HG03521 (cell line): ENCODE measurements at regions not wholly inside any gene's neighbourhood (a gene's known extent, or its start where the extent isn't known, plus 50 kb on each side); places are given as distances from the start of the nearest gene placed in this dataset.
"Not testable (repeated sequence)": the region's sequence is repeated elsewhere in the genome, so short reads cannot be mapped to it uniquely, and the experiment has no call there.

ENCODE experiments used
- ATAC-seq: cut with Tn5 transposase; IDR thresholded peaks from one replicate; pipeline ENCODE4 v1.9.1; 2021; ENCODE audit warnings: mild to moderate bottlenecking, moderate library complexity; ENCODE audit not compliant: unreplicated experiment

- no peak for ATAC-seq
Observed at GRCh38 chr5:92145852-92146251, 762.7 kb upstream of the ARRDC3 start.

DNA sequence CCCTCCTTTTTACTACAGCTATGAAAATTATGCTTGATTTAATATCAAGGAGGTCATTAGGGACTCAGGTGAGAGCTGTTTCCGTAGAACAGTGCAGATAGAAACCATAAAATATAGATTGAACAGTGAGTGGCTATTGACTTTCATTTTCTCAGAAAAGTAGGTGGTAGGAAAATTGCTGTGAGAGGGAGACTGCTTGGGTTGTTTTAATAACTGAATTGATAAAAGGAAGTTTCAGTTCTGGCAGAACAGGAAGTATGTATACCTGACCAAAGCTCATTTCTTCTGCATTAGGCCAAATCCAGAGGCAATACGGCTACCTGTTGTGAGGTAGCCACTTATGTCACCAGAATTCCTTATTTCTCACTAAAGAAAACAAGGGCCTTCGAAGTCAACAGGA lies 761.7 kb upstream of the ARRDC3 start:
- ATAC-seq = no peak

DNA sequence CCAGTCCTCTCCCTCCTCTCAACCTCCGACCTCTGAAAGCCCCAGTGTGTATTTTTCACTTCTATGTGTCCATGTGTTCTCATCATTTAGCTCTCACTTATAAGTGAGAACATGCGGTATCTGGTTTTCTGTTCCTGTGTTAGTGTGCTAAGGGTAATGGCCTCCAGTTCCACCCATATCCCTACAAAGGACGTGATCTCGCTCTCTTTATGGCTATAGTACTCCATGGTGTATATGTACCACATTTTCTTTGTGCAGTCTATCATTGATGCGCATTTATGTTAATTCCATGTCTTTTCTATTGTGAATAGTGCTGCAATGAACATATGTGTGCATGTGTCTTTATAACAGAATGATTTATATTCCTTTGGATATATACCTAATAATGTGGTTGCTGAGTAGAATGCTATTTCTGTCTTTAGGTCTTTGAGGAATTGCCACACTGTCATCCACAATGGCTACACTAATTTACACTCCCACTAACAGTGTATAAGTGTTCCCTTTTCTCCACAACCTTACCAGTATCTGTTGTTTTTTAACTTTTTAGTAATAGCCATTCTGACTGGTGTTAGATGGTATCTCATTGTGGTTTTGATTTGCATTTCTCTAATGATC lies 749.3 kb upstream of the ARRDC3 start:
- not testable (repeated sequence) for ATAC-seq

DNA sequence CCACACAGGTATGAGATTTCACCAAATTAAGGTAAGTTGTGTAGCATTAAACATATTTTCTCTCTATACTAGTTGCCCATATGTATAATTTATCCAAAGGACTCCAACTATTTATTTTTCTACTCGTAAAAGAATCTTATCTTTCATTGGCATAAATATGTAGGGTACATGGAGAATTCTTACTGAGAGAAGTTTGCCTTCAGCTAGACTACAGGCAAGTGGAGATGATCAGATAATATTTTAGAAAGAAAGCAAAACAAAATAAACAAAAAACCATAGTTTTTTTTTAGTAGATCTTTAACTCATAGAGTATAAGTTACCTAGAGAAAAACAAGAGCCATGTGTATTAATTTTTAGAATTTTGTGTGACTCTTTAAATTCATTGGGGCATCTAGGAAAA lies 743.1 kb upstream of the ARRDC3 start:
- no peak for ATAC-seq

DNA sequence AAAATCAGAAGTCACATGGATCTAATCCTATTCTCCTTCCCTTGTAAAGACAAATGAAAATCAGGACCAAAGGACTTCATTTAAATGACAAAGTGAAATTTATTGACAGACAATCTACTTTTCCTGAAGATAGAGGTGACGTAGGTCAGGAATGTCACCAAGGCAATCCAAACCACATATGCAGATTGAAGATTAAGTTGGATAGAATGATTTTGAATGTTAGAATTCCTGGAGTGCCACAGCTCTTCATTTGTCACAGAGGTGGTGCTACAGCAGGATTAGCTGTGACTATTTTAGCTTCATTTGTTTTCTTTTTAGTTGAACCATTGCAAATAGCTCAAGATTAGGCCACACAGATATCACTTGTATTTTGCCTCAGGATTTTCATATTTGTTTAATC lies 736.0 kb upstream of the ARRDC3 start:
- no peak for ATAC-seq

DNA sequence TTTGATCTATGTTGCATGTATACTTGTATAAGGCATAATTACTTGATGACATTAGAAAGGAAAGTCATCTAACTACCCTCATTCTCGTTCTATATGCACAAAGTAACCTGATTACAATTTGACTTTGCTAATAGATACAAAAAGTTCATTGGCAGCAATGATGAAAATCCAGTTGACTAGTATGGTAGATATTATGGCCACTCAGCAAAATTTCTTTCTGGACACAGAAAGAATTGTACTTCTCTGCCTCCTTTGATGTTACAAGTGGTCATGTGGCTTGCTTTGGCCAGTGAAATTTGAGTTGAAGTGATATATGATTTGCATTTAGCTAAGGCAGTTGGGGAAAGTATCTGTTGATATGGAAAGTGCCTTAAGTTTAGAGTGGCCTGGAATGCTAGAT lies 723.7 kb upstream of the ARRDC3 start:
- ATAC-seq = no peak

- no peak for ATAC-seq
Observed at GRCh38 chr5:92104126-92104525, 721.0 kb upstream of the ARRDC3 start.

GRCh38 chr5:92102313-92102712 lies 719.2 kb upstream of the ARRDC3 start:
- ATAC-seq = no peak

- ATAC-seq = no peak
Observed at GRCh38 chr5:92092239-92092638, 709.1 kb upstream of the ARRDC3 start.

DNA sequence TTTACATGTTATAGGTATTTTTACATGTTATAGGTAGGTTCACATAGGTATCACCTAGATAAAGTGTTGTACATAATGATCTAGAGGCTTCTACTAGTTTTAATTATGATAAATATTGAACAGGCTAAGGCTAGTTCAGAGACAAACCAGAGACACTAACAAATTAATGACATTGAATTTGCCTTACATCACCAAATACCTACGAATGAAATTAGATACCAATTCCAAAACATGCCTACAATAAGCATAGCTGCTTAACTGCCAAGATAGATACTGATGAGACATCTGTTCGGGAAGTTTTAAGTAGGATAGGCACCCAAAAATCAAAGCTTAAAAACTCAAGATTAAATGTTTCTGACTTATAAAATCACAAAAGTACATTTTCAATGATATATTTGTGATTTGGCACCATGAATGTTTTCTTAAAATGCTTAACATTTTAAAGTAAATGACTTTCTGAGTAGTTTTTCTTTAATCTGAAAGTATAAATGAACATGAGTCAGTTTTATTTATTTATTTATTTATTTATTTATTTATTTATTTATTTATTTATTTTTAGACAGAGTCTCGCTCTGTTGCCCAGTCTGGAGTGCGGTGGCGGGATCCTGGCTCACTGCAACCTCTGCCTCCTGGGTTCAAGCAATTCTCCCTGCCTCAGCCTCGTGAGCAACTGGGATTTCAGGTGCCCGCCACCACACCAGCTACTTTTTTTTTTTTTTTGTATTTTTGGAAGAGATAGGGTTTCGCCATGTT lies 703.1 kb upstream of the ARRDC3 start:
- ATAC-seq = no peak

DNA sequence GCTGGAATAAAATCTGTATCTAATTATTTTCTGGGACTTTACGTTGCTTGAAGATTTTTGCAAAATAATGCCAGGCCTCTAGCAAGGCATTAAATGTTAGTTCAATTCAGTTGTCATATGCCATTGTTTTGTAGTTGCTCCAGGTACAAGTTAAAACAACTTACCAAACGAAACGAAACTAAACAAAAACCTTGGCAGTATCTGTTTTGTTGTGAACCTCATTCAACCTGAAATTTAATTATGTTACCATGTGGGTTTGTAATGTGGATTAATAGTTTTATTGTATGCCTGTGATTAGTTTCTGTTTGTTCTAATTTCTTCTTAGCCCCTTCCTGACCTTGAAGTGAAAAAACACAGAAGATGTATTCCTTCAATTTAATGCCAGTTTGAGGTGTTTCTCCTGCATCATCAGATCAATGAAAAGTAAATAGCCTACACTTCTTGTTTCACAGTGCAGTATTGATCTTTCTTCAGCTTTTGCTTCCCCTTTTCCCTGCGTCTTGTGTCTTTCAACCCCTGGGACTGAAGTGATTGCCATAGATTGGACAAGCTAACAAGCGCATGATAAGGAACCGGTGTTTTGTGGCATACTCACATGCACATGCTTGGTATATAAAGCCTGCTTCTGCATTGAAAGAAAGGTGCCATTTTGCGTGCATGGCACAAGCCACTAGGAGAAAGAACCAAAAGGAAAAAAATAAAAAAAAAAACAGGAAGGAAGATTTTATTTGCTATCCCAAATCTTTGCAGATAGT lies 699.0 kb upstream of the ARRDC3 start:
- ATAC-seq = no peak

DNA sequence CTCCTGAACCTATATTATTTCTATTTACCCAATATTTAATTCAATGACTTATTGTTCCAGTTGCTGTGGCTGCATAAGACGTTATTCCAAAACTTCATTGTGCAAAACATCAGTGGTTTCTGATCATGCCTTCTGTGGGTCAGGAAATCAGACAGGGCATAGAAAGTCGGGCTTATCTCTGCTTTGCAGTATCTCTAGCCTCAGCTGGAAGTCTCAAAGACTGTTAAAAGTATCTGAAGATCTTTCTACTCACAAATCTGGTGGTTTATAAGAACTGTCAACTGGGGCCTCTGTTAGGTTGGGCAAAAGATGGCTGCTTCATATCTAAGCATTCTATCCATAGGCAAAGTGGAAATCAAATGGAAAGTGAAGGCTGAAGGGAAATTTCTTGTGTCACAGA lies 687.7 kb upstream of the ARRDC3 start:
- ATAC-seq = no peak

DNA sequence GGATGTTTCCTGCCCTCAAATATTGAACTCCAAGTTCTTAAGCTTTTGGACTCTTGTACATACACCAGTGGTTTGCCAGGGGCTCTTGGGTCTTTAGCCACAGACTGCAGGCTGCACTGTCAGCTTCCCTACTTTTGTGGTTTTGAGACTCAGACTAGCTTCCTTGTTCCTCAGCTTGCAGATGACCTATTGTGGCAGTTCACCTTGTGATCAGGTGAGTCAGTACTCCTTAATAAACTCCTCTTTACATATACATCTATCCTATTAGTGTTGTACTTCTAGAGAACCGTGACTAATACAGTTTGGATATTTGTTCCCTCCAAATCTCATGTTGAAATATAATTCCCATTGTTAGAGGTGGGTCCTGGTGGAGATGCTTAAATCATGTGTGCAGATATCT lies 681.9 kb upstream of the ARRDC3 start:
- ATAC-seq = no peak

- ATAC-seq = no peak
Observed at GRCh38 chr5:92051741-92052140, 668.6 kb upstream of the ARRDC3 start.

DNA sequence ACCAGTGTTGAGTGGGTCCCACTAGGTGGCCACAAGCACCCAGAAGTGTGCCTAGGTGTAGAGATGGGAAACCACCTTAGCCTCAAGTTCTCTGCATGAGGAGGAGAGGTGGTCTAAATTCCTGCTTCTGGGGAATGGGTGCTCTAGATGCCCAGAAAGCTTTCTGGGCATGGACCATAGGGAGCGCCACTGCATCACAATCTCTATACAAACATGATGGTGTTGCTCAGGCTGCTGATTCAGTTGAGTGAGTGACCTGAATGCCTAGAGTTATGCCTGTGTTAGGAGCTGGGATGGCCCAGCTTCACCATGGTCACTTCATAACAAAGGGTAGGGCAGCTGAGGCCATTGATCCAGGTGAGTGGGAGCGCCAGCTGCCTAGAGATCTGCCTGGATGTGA lies 667.9 kb upstream of the ARRDC3 start:
- ATAC-seq = no peak

- no peak for ATAC-seq
Observed at GRCh38 chr5:92041911-92042660, 659.0 kb upstream of the ARRDC3 start.

GRCh38 chr5:92041206-92041605 lies 658.1 kb upstream of the ARRDC3 start:
- no peak for ATAC-seq

- ATAC-seq = not testable (repeated sequence)
Observed at GRCh38 chr5:92029792-92030191, 646.7 kb upstream of the ARRDC3 start.

DNA sequence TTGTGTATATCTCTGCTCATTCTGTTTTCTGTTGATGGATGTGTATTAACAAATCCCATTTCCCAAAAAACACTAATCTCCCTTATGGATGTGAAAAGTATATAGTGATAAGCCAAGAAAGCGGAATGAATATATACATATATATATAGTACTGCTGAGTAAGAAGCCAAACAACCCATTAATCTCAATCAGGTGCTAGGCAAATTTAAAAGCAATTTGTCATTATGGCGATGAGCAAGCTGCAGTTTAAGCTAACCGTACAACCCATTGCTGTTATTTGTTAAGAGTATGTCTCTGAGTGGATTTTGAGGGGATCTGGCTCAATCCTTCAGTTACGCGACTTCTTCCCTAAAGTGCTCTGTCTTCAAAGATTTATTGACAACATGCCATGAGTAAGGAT lies 640.4 kb upstream of the ARRDC3 start:
- no peak for ATAC-seq

DNA sequence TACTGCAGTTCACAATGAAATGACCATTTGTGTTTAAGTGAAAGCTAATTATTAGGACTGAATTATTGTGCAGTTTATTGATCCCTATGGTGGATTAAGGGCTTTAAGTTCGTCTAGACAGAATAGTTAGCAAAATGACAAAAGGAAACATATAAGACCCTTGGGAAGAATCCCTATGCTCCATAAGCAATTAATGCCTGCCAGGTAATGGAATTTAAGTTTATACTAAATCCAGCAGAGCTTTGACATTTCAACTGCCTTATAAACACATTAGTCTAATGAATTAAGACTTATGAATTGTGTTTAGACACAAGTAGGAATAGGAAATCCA lies 640.0 kb upstream of the ARRDC3 start:
- no peak for ATAC-seq

GRCh38 chr5:92022415-92023140 lies 639.5 kb upstream of the ARRDC3 start:
- ATAC-seq = no peak
